Gastroesophageal sphincter (tissue), 4 donors: ENCODE measurements at regions not wholly inside any gene's neighbourhood (a gene's known extent, or its start where the extent isn't known, plus 50 kb on each side); places are given as distances from the start of the nearest gene placed in this dataset.

ENCODE experiments used
- ATAC-seq: fragments of 150-250 bp; one replicate; pipeline ENCODE4 v1.9.1; 2016; ENCODE audit warnings: mild to moderate bottlenecking, moderate library complexity
- H3K27ac ChIP-seq, 4 donors: fragments of 200-600 bp; sonication (generic) in 3 of 4; 1 replicate in 3 of 4; 2 replicates in 1 of 4; pipeline ENCODE4 v1.5.1; 2016 to 2019
- H3K27me3 ChIP-seq: fragments of 200-600 bp; sonication (generic); one replicate; pipeline ENCODE4 v1.5.1; 2019
- H3K36me3 ChIP-seq, 2 donors: fragments of 200-600 bp; sonication (generic); one replicate each; pipeline ENCODE4 v1.5.1; 2019; ENCODE audit warnings: control low read depth in 1 of 2
- H3K4me1 ChIP-seq, 3 donors: fragments of 200-600 bp; sonication (generic); 1 replicate in 2 of 3; 2 replicates in 1 of 3; pipeline ENCODE4 v1.5.1; 2016 to 2019; ENCODE audit warnings: control low read depth in 2 of 3
- H3K4me3 ChIP-seq, 2 donors: fragments of 200-600 bp; sonication (generic); one replicate each; pipeline ENCODE4 v1.5.1; 2019; ENCODE audit warnings: mild to moderate bottlenecking in 1 of 2, moderate library complexity in 1 of 2
- H3K9me3 ChIP-seq, 3 donors: fragments of 200-600 bp; sonication (generic); one replicate each; pipeline ENCODE4 v1.5.1; 2017 to 2019; ENCODE audit warnings: control low read depth in 2 of 3
- CTCF ChIP-seq, 4 experiments: fragments of 200-600 bp in 2 of 4; fragments of 450-650 bp in 2 of 4; sonication (generic) in 1 of 4; IDR thresholded peaks; one replicate each; pipeline ENCODE4 v1.5.1; 2017 to 2019; ENCODE audit warnings: antibody characterized with exemption in 4 of 4, mild to moderate bottlenecking in 2 of 4, moderate library complexity in 2 of 4
- EP300 ChIP-seq: sonication (generic); formaldehyde crosslinking; IDR thresholded peaks from one replicate; pipeline ENCODE4 v1.6.1; 2017; ENCODE audit warnings: antibody characterized with exemption, mild to moderate bottlenecking
- POLR2A ChIP-seq, 2 donors: fragments of 450-650 bp; IDR thresholded peaks; one replicate each; pipeline ENCODE4 v1.6.1; 2017; ENCODE audit warnings: antibody characterized with exemption in 2 of 2, mild to moderate bottlenecking in 2 of 2, moderate library complexity in 1 of 2
- POLR2AphosphoS5 ChIP-seq: sonication (generic); formaldehyde crosslinking; IDR thresholded peaks from one replicate; pipeline ENCODE4 v1.6.1; 2017; ENCODE audit warnings: antibody characterized with exemption
- WGBS, 2 donors: methylation state at CpG; one replicate each; pipeline ENCODE4 v1.1.5; 2018; ENCODE audit warnings: low coverage in 1 of 2; 5-methylcytosine and 5-hydroxymethylcytosine counted together

GRCh38 chr22:48452766-48453165, 1374.9 kb downstream of the BRD1 start:
- 100% methylated on average over 2 of the region's 10 CpGs; no CpG with 5 or more reads in 1 of the 2 donors for WGBS, 2 donors
- ATAC-seq = no peak
- Histone ChIP-seq H3K4me1 (no peaks in the 10 kb centered on the region), H3K4me3 (no peak overlapping the region), H3K27me3 (peaks cover 45% of the 10 kb centered on the region), H3K36me3 (no peaks in the 10 kb centered on the region), H3K9me3 (no peaks in the 10 kb centered on the region), H3K27ac (no peak overlapping the region)
- TF ChIP-seq POLR2AphosphoS5 = no peak
- no peak for TF ChIP-seq EP300
- TF ChIP-seq CTCF (IDR thresholded peaks at IDR 0.05) = no peak
- no peak for TF ChIP-seq POLR2A (IDR thresholded peaks at IDR 0.05)

GRCh38 chr22:48451891-48452290, 1375.8 kb downstream of the BRD1 start:
- no peak for TF ChIP-seq CTCF (IDR thresholded peaks at IDR 0.05)
- no peak for TF ChIP-seq EP300
- no peak for TF ChIP-seq POLR2AphosphoS5
- no peak for TF ChIP-seq POLR2A (IDR thresholded peaks at IDR 0.05)
- Histone ChIP-seq H3K36me3 (no peaks in the 10 kb centered on the region), H3K27me3 (peaks cover 53% of the 10 kb centered on the region), H3K4me3 (no peak overlapping the region), H3K4me1 (no peaks in the 10 kb centered on the region), H3K9me3 (no peaks in the 10 kb centered on the region), H3K27ac (no peak overlapping the region)
- ATAC-seq = no peak
- WGBS, 2 donors = 79% methylated on average over 10 of the region's 11 CpGs; no CpG with 5 or more reads in 1 of the 2 donors

GRCh38 chr22:48450188-48450825, 1377.4 kb downstream of the BRD1 start:
- H3K27me3 ChIP-seq = peaks cover 61% of the 10 kb centered on the region
- TF ChIP-seq POLR2AphosphoS5 = no peak
- TF ChIP-seq EP300 = no peak
- no peak for TF ChIP-seq POLR2A (IDR thresholded peaks at IDR 0.05)
- TF ChIP-seq CTCF (IDR thresholded peaks at IDR 0.05) = no peak
- H3K36me3 ChIP-seq = no peaks in the 10 kb centered on the region
- H3K4me3 ChIP-seq = no peak overlapping the region
- no peak for ATAC-seq
- no peaks in the 10 kb centered on the region for H3K9me3 ChIP-seq
- 80 to 92% methylated on average over 2 to 5 of the region's 13 CpGs for WGBS, 2 donors
- no peaks in the 10 kb centered on the region for H3K4me1 ChIP-seq
- H3K27ac ChIP-seq = no peak overlapping the region

GRCh38 chr22:48449466-48450187, 1378.0 kb downstream of the BRD1 start:
- ATAC-seq = no peak

More at GRCh38 chr22:48449466-48450187, 1378.0 kb downstream of the BRD1 start:
- H3K36me3 ChIP-seq = no peaks in the 10 kb centered on the region
- H3K4me1 ChIP-seq = no peaks in the 10 kb centered on the region
- H3K9me3 ChIP-seq = no peaks in the 10 kb centered on the region
- H3K27me3 ChIP-seq = peaks cover 60% of the 10 kb centered on the region
- no peak overlapping the region for H3K27ac ChIP-seq
- H3K4me3 ChIP-seq = no peak overlapping the region
- TF ChIP-seq POLR2AphosphoS5 (no peak), CTCF (IDR thresholded peaks at IDR 0.05) (no peak), EP300 (no peak), POLR2A (IDR thresholded peaks at IDR 0.05) (no peak)
- no CpG with 5 or more reads among the region's 15 CpGs for WGBS, 2 donors
